ENCODE measurements at regions not wholly inside any gene's neighbourhood (a gene's known extent, or its start where the extent isn't known, plus 50 kb on each side); places are given as distances from the start of the nearest gene placed in this dataset.

GRCh38 chr13:54706336-54706735 lies 1677.7 kb downstream of the OLFM4 start:
- DNase-seq (ENCODE audit: low spot score) = no peak
- no peaks in the 10 kb centered on the region for H3K36me3 ChIP-seq (ENCODE audit: control insufficient read depth in 4 of 4, insufficient read depth in 3 of 4, low read depth in 1 of 4, low read length in 3 of 4)
- no peak overlapping the region for H3K4me3 ChIP-seq (ENCODE audit: low read depth in 1 of 3, low read length in 3 of 3)
- no peak overlapping the region for H3K27ac ChIP-seq (ENCODE audit: low read depth in 1 of 2, low read length in 2 of 2)
- H3K9ac ChIP-seq (ENCODE audit: low read depth in 1 of 2, low read length in 2 of 2) = no peak overlapping the region
- no peaks in the 10 kb centered on the region for H3K4me1 ChIP-seq (ENCODE audit: control insufficient read depth in 4 of 4, insufficient read depth in 4 of 4, low read length in 3 of 4)
- H3K27me3 ChIP-seq (ENCODE audit: control insufficient read depth in 4 of 4, insufficient read depth in 4 of 4, low read length in 3 of 4) = no peaks in the 10 kb centered on the region
- TF ChIP-seq SP1 (IDR thresholded peaks at IDR 0.05) = no peak
- TF ChIP-seq JUND (IDR thresholded peaks at IDR 0.05) = no peak
- TF ChIP-seq EGR1 (IDR thresholded peaks at IDR 0.05; ENCODE audit: low read depth in 2 of 2) = no peak
- TF ChIP-seq YY1 (IDR thresholded peaks at IDR 0.05) = no peak
- TF ChIP-seq CTCF (IDR thresholded peaks at IDR 0.05; ENCODE audit: low read depth, low read length, missing input control) = no peak
- no peak for TF ChIP-seq RAD21 (IDR thresholded peaks at IDR 0.05)
- no peak for TF ChIP-seq ZBTB33 (IDR thresholded peaks at IDR 0.05)
- no peak for TF ChIP-seq HNF4G (IDR thresholded peaks at IDR 0.05)
- TF ChIP-seq MAX (IDR thresholded peaks at IDR 0.05) = no peak
- no peak for TF ChIP-seq HNF4A (conservative IDR thresholded peaks at IDR 0.05)
- no peak for TF ChIP-seq ATF3 (IDR thresholded peaks at IDR 0.05)
- no peak for TF ChIP-seq FOXA2 (IDR thresholded peaks at IDR 0.05)
- no peak for TF ChIP-seq GABPA (IDR thresholded peaks at IDR 0.05 in 1 of 2, conservative IDR thresholded peaks at IDR 0.05 in 1 of 2)
- TF ChIP-seq REST (IDR thresholded peaks at IDR 0.05) = no peak
- no peak for TF ChIP-seq FOXA1 (IDR thresholded peaks at IDR 0.05)
- TF ChIP-seq NR2F2 (IDR thresholded peaks at IDR 0.05) = no peak
- no peak for TF ChIP-seq RXRA (IDR thresholded peaks at IDR 0.05)
- no peak for TF ChIP-seq TAF1 (conservative IDR thresholded peaks at IDR 0.05)
- WGBS = 88% methylated on average over 3 of the region's 3 CpGs
- no peaks in the 10 kb centered on the region for H3K9me3 ChIP-seq (ENCODE audit: control insufficient read depth in 4 of 4, low read length in 3 of 4)

GRCh38 chr13:54709546-54709945 lies 1680.9 kb downstream of the OLFM4 start:
- Histone ChIP-seq H3K4me3 (ENCODE audit: low read depth in 1 of 3, low read length in 3 of 3) (no peak overlapping the region), H3K36me3 (ENCODE audit: control insufficient read depth in 4 of 4, insufficient read depth in 3 of 4, low read depth in 1 of 4, low read length in 3 of 4) (no peaks in the 10 kb centered on the region), H3K9me3 (ENCODE audit: control insufficient read depth in 4 of 4, low read length in 3 of 4) (no peaks in the 10 kb centered on the region), H3K27ac (ENCODE audit: low read depth in 1 of 2, low read length in 2 of 2) (no peak overlapping the region), H3K27me3 (ENCODE audit: control insufficient read depth in 4 of 4, insufficient read depth in 4 of 4, low read length in 3 of 4) (no peaks in the 10 kb centered on the region), H3K9ac (ENCODE audit: low read depth in 1 of 2, low read length in 2 of 2) (no peak overlapping the region), H3K4me1 (ENCODE audit: control insufficient read depth in 4 of 4, insufficient read depth in 4 of 4, low read length in 3 of 4) (no peaks in the 10 kb centered on the region)
- no peak for DNase-seq (ENCODE audit: low spot score)
- TF ChIP-seq ATF3 (IDR thresholded peaks at IDR 0.05) (no peak), EGR1 (IDR thresholded peaks at IDR 0.05; ENCODE audit: low read depth in 2 of 2) (no peak), GABPA (IDR thresholded peaks at IDR 0.05 in 1 of 2, conservative IDR thresholded peaks at IDR 0.05 in 1 of 2) (no peak), HNF4G (IDR thresholded peaks at IDR 0.05) (no peak), JUND (IDR thresholded peaks at IDR 0.05) (no peak), HNF4A (conservative IDR thresholded peaks at IDR 0.05) (no peak), RAD21 (IDR thresholded peaks at IDR 0.05) (no peak), YY1 (IDR thresholded peaks at IDR 0.05) (no peak), FOXA2 (IDR thresholded peaks at IDR 0.05) (no peak), FOXA1 (IDR thresholded peaks at IDR 0.05) (no peak), SP1 (IDR thresholded peaks at IDR 0.05) (no peak), RXRA (IDR thresholded peaks at IDR 0.05) (no peak), MAX (IDR thresholded peaks at IDR 0.05) (no peak), TAF1 (conservative IDR thresholded peaks at IDR 0.05) (no peak), REST (IDR thresholded peaks at IDR 0.05) (no peak)
